Smooth muscle cell (in vitro differentiated cells): ENCODE measurements at regions not wholly inside any gene's neighbourhood (a gene's known extent, or its start where the extent isn't known, plus 50 kb on each side); places are given as distances from the start of the nearest gene placed in this dataset.

Experiments used
- DNase-seq: peaks from one replicate; lab custom pipeline; 2025; ENCODE audit not compliant: unreplicated experiment; lab: John Stamatoyannopoulos, UW
- H2AFZ ChIP-seq: fragments of 200-600 bp; sonication (generic); 2 replicates; pipeline ENCODE4 v1.6.0; 2016; ENCODE audit warnings: antibody characterized with exemption, low read depth, mild to moderate bottlenecking
- H3F3A ChIP-seq: fragments of 200-600 bp; sonication (generic); 2 replicates; pipeline ENCODE4 v1.6.0; 2017; ENCODE audit warnings: antibody characterized with exemption, low read depth
- H3K27ac ChIP-seq: fragments of 200-600 bp; sonication (generic); 2 replicates; pipeline ENCODE4 v1.5.1; 2016; ENCODE audit warnings: low read depth, mild to moderate bottlenecking
- H3K27me3 ChIP-seq: fragments of 200-600 bp; sonication (generic); 2 replicates; pipeline ENCODE4 v1.6.1; 2016; ENCODE audit warnings: low read depth, mild to moderate bottlenecking
- H3K36me3 ChIP-seq: fragments of 200-600 bp; sonication (generic); 2 replicates; pipeline ENCODE4 v1.5.1; 2016; ENCODE audit warnings: low read depth
- H3K4me1 ChIP-seq: fragments of 200-600 bp; sonication (generic); 2 replicates; pipeline ENCODE4 v1.5.1; 2016; ENCODE audit warnings: low read depth
- H3K4me2 ChIP-seq: fragments of 200-600 bp; sonication (generic); 2 replicates; pipeline ENCODE4 v1.6.0; 2016; ENCODE audit warnings: mild to moderate bottlenecking
- H3K4me3 ChIP-seq: fragments of 200-600 bp; sonication (generic); 2 replicates; pipeline ENCODE4 v1.5.1; 2016; ENCODE audit warnings: mild to moderate bottlenecking
- H3K79me2 ChIP-seq: fragments of 200-600 bp; sonication (generic); 2 replicates; pipeline ENCODE4 v1.6.0; 2016; ENCODE audit warnings: low read depth, mild to moderate bottlenecking
- H3K9ac ChIP-seq: fragments of 200-600 bp; sonication (generic); 2 replicates; pipeline ENCODE4 v1.6.0; 2016; ENCODE audit warnings: low read depth
- H3K9me3 ChIP-seq: fragments of 200-600 bp; sonication (generic); replicated peaks from 2 replicates; pipeline ENCODE4 v1.5.1; 2016; ENCODE audit warnings: low read depth
- H4K20me1 ChIP-seq: fragments of 200-600 bp; sonication (generic); 2 replicates; pipeline ENCODE4 v1.6.0; 2016; ENCODE audit warnings: low read depth
- CTCF ChIP-seq: fragments of 200-600 bp; sonication (generic); IDR thresholded peaks from 2 replicates; pipeline ENCODE4 v1.5.1; 2017; ENCODE audit warnings: borderline replicate concordance, mild to moderate bottlenecking, antibody characterized with exemption; ENCODE audit not compliant: insufficient read depth, poor library complexity, severe bottlenecking
- WGBS: methylation state at CpG from one replicate; pipeline ENCODE4 v1.1.7; 2016; ENCODE audit warnings: low lambda C conversion rate; 5-methylcytosine and 5-hydroxymethylcytosine counted together

GRCh38 chr2:204129591-204130294 lies 193.2 kb downstream of the ICOS start:
- H4K20me1 ChIP-seq, result no peaks in the 10 kb centered on the region
- no peaks in the 10 kb centered on the region for H3K79me2 ChIP-seq
- no peak overlapping the region for H3K27ac ChIP-seq
- no peak for TF ChIP-seq CTCF
- no peaks in the 10 kb centered on the region for H3K4me1 ChIP-seq
- H3K9me3 ChIP-seq, result no peaks in the 10 kb centered on the region
- no peak overlapping the region for H2AFZ ChIP-seq
- H3K4me2 ChIP-seq, result no peak overlapping the region
- 85% methylated on average over 13 of the region's 13 CpGs for WGBS
- H3F3A ChIP-seq, result no peaks in the 10 kb centered on the region
- peaks cover 9% of the 10 kb centered on the region for H3K27me3 ChIP-seq
- no peak overlapping the region for H3K9ac ChIP-seq
- H3K36me3 ChIP-seq, result no peaks in the 10 kb centered on the region
- no peak for DNase-seq
- H3K4me3 ChIP-seq, result no peak overlapping the region

GRCh38 chr2:204131621-204132020 lies 195.1 kb downstream of the ICOS start:
- H3F3A ChIP-seq, result no peaks in the 10 kb centered on the region
- no peak overlapping the region for H2AFZ ChIP-seq
- no peaks in the 10 kb centered on the region for H3K4me1 ChIP-seq
- 57% methylated on average over 1 of the region's 1 CpG for WGBS
- H3K27me3 ChIP-seq, result no peaks in the 10 kb centered on the region
- no peaks in the 10 kb centered on the region for H4K20me1 ChIP-seq
- no peak overlapping the region for H3K9ac ChIP-seq
- no peaks in the 10 kb centered on the region for H3K9me3 ChIP-seq
- DNase-seq, result no peak
- H3K27ac ChIP-seq, result no peak overlapping the region
- H3K4me2 ChIP-seq, result no peak overlapping the region
- H3K79me2 ChIP-seq, result no peaks in the 10 kb centered on the region
- no peak for TF ChIP-seq CTCF
- no peaks in the 10 kb centered on the region for H3K36me3 ChIP-seq
- no peak overlapping the region for H3K4me3 ChIP-seq

GRCh38 chr2:204133476-204133875 lies 196.9 kb downstream of the ICOS start:
- Histone ChIP-seq H2AFZ (no peak overlapping the region), H3K9me3 (no peaks in the 10 kb centered on the region), H3K79me2 (no peaks in the 10 kb centered on the region), H3K4me2 (no peak overlapping the region), H3K9ac (no peak overlapping the region), H3K4me1 (no peaks in the 10 kb centered on the region), H3K27me3 (no peaks in the 10 kb centered on the region), H3K27ac (no peak overlapping the region), H3K4me3 (no peak overlapping the region), H3F3A (no peaks in the 10 kb centered on the region), H4K20me1 (no peaks in the 10 kb centered on the region), H3K36me3 (no peaks in the 10 kb centered on the region)
- TF ChIP-seq CTCF, result no peak
- WGBS, result 96% methylated on average over 2 of the region's 2 CpGs
- no peak for DNase-seq

- DNase-seq, result no peak
- Histone ChIP-seq H3K36me3 (no peaks in the 10 kb centered on the region), H2AFZ (no peak overlapping the region), H3K4me3 (no peak overlapping the region), H3K4me2 (no peak overlapping the region), H3K27ac (no peak overlapping the region), H3F3A (no peaks in the 10 kb centered on the region), H3K9me3 (no peaks in the 10 kb centered on the region), H3K79me2 (no peaks in the 10 kb centered on the region), H3K4me1 (no peaks in the 10 kb centered on the region), H3K27me3 (no peaks in the 10 kb centered on the region), H3K9ac (no peak overlapping the region), H4K20me1 (no peaks in the 10 kb centered on the region)
- WGBS, result 80% methylated on average over 3 of the region's 3 CpGs
- no peak for TF ChIP-seq CTCF
Measured at GRCh38 chr2:204134421-204134820, 197.9 kb downstream of the ICOS start.
